Suppressor macrophage treated with lipopolysaccharide for 1 hour (primary cell): ENCODE measurements at regions not wholly inside any gene's neighbourhood (a gene's known extent, or its start where the extent isn't known, plus 50 kb on each side); places are given as distances from the start of the nearest gene placed in this dataset.
"Not testable (repeated sequence)": the region's sequence is repeated elsewhere in the genome, so short reads cannot be mapped to it uniquely, and the experiment has no call there.

Source experiments
- DNase-seq, 3 donors: peaks; one replicate each; pipeline ENCODE4 v3.0.0-alpha.2; 2020 to 2022

- DNase-seq, result no peak
These were observed 53.4 kb downstream of the RGS2 start for GRCh38 chr1:192862271-192862670.

- peak in 1 of 3 donors; percentile 22 for DNase-seq
These were observed 57.5 kb downstream of the RGS2 start for GRCh38 chr1:192866241-192866868.

GRCh38 chr1:192867180-192867579 lies 58.3 kb downstream of the RGS2 start:
- no peak for DNase-seq

GRCh38 chr1:192869308-192869940 lies 60.6 kb downstream of the RGS2 start:
- peak; percentile 13 to 42 (median 30) for DNase-seq

GRCh38 chr1:192872010-192872409 lies 63.2 kb downstream of the RGS2 start:
- no peak for DNase-seq

GRCh38 chr1:192873836-192874235 lies 65.0 kb downstream of the RGS2 start:
- DNase-seq, result peak in 1 of 3 donors; percentile 41

GRCh38 chr1:192876633-192877032 lies 67.8 kb downstream of the RGS2 start:
- no peak for DNase-seq

GRCh38 chr1:192877283-192877886 lies 68.5 kb downstream of the RGS2 start:
- DNase-seq, result peak; percentile 18 to 50 (median 44)

GRCh38 chr1:192878249-192878648 lies 69.4 kb downstream of the RGS2 start:
- DNase-seq, result no peak

- DNase-seq, result peak; percentile 80 to 91 (median 88)
These were observed 70.6 kb downstream of the RGS2 start for GRCh38 chr1:192879406-192879805.

- DNase-seq, result peak in 2 of 3 donors; percentile 36 to 46
These were observed 71.4 kb downstream of the RGS2 start for GRCh38 chr1:192880231-192880630.

- no peak for DNase-seq
These were observed 75.4 kb downstream of the RGS2 start for GRCh38 chr1:192884241-192884640.

- not testable (repeated sequence) for DNase-seq
These were observed 76.5 kb downstream of the RGS2 start for GRCh38 chr1:192885387-192885786.

GRCh38 chr1:192887426-192887825 lies 78.6 kb downstream of the RGS2 start:
- no peak for DNase-seq

- no peak for DNase-seq
These were observed 79.7 kb downstream of the RGS2 start for GRCh38 chr1:192888574-192888973.

GRCh38 chr1:192889082-192889481 lies 80.2 kb downstream of the RGS2 start:
- no peak for DNase-seq

- DNase-seq, result no peak
These were observed 81.3 kb downstream of the RGS2 start for GRCh38 chr1:192890134-192890533.

GRCh38 chr1:192892934-192893333 lies 84.1 kb downstream of the RGS2 start:
- DNase-seq, result no peak

GRCh38 chr1:192895487-192895886 lies 86.6 kb downstream of the RGS2 start:
- not testable (repeated sequence) for DNase-seq

GRCh38 chr1:192896376-192896775 lies 87.5 kb downstream of the RGS2 start:
- DNase-seq, result peak; percentile 10 to 48 (median 45)

- no peak for DNase-seq
These were observed 92.7 kb downstream of the RGS2 start for GRCh38 chr1:192901500-192901899.

GRCh38 chr1:192903142-192903541 lies 94.3 kb downstream of the RGS2 start:
- no peak for DNase-seq

GRCh38 chr1:192904438-192904895 lies 95.6 kb downstream of the RGS2 start:
- peak; percentile 67 to 81 (median 81) for DNase-seq

- peak in 2 of 3 donors; percentile 33 to 54 for DNase-seq
These were observed 96.2 kb downstream of the RGS2 start for GRCh38 chr1:192905049-192905448.
